Uterus (tissue), 2 donors: ENCODE measurements at regions not wholly inside any gene's neighbourhood (a gene's known extent, or its start where the extent isn't known, plus 50 kb on each side); places are given as distances from the start of the nearest gene placed in this dataset.

Experiments
- POLR2A ChIP-seq, 2 donors: fragments of 450-650 bp; IDR thresholded peaks; one replicate each; pipeline ENCODE4 v1.6.1; 2016; ENCODE audit warnings: antibody characterized with exemption in 2 of 2, mild to moderate bottlenecking in 1 of 2, moderate library complexity in 1 of 2
- TF ChIP-seq, protein P1 (sequence below), 4 experiments: fragments of 200-600 bp in 2 of 4; fragments of 450-650 bp in 2 of 4; sonication (generic) in 2 of 4; IDR thresholded peaks; one replicate each; pipeline ENCODE4 v1.5.1; 2016 to 2019; ENCODE audit warnings: antibody characterized with exemption in 4 of 4, mild to moderate bottlenecking in 2 of 4, moderate library complexity in 1 of 4

DNA sequence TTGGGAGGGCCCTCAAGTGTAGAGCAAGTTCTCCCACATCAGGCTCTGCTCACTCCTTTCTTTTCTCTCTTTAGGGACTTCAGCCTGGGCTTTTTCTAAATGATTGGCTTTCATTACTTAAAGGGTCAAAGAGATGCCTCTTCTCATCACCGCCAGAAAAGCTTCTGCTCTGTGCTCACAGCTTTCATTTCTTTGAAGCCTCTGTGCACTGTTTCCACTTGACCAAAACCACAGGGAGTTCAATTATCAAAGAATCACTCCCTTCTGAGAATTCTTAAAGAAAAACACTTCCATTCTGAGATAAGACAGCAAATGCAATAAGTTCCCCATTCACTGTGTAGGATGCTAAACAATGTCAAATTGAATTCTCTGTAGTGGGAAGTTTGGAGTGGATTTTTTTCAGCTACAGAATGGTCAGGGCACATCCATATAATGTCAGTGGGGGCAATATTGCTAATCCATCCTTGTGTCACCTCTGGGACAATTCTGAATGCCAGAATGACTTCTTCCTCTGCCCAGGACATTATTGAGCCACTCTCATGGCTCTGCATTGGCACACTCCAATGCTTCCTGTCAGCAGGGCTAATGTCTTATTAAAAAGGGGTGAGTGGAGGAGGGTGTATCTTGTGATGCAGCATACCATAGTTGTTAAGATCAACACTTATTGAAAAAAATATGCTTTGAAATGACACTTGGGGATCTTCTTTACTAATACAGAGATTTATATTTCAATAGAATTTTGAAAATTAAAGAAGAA lies 217.6 kb downstream of the SNCA start:
- TF ChIP-seq, protein P1, sequence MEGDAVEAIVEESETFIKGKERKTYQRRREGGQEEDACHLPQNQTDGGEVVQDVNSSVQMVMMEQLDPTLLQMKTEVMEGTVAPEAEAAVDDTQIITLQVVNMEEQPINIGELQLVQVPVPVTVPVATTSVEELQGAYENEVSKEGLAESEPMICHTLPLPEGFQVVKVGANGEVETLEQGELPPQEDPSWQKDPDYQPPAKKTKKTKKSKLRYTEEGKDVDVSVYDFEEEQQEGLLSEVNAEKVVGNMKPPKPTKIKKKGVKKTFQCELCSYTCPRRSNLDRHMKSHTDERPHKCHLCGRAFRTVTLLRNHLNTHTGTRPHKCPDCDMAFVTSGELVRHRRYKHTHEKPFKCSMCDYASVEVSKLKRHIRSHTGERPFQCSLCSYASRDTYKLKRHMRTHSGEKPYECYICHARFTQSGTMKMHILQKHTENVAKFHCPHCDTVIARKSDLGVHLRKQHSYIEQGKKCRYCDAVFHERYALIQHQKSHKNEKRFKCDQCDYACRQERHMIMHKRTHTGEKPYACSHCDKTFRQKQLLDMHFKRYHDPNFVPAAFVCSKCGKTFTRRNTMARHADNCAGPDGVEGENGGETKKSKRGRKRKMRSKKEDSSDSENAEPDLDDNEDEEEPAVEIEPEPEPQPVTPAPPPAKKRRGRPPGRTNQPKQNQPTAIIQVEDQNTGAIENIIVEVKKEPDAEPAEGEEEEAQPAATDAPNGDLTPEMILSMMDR (IDR thresholded peaks at IDR 0.05): no peak
- TF ChIP-seq POLR2A (IDR thresholded peaks at IDR 0.05): no peak
